Esophagus (tissue), 2 donors: ENCODE measurements at regions not wholly inside any gene's neighbourhood (a gene's known extent, or its start where the extent isn't known, plus 50 kb on each side); places are given as distances from the start of the nearest gene placed in this dataset.

Experiments
- H3K27ac ChIP-seq, 2 donors: one replicate each; pipeline ENCODE4 v1.5.1; 2013; ENCODE audit warnings: low read depth in 2 of 2, mild to moderate bottlenecking in 2 of 2, inconsistent platforms in 1 of 2, low read length in 1 of 2, moderate library complexity in 1 of 2
- H3K27me3 ChIP-seq, 2 donors: one replicate each; pipeline ENCODE4 v1.6.1; 2013; ENCODE audit warnings: low read length in 2 of 2, control low read depth in 1 of 2, mild to moderate bottlenecking in 1 of 2; ENCODE audit not compliant: insufficient read depth in 2 of 2, control insufficient read depth in 1 of 2
- H3K36me3 ChIP-seq, 2 donors: one replicate each; pipeline ENCODE4 v1.6.1; 2013; ENCODE audit warnings: low read length in 1 of 2; ENCODE audit not compliant: control insufficient read depth in 2 of 2, insufficient read depth in 2 of 2
- H3K4me1 ChIP-seq, 2 donors: one replicate each; pipeline ENCODE4 v1.6.1; 2013; ENCODE audit warnings: low read length in 1 of 2; ENCODE audit not compliant: control insufficient read depth in 2 of 2, insufficient read depth in 2 of 2
- H3K4me3 ChIP-seq, 2 donors: one replicate each; pipeline ENCODE4 v1.5.1; 2013; ENCODE audit warnings: low read length in 2 of 2, mild to moderate bottlenecking in 2 of 2, low read depth in 1 of 2, moderate library complexity in 1 of 2
- H3K9me3 ChIP-seq, 2 donors: one replicate each; pipeline ENCODE4 v1.6.1; 2013; ENCODE audit warnings: mild to moderate bottlenecking in 2 of 2, low read depth in 1 of 2, low read length in 1 of 2, moderate library complexity in 1 of 2; ENCODE audit not compliant: control insufficient read depth in 2 of 2, insufficient read depth in 1 of 2
- WGBS, 2 donors: extraction: QIAGEN DNeasy Blood & Tissue Kit; methylation state at CpG; one replicate each; pipeline ENCODE4 v1.1.7; 2013; 5-methylcytosine and 5-hydroxymethylcytosine counted together
- donor health status: healthy with polysubstance abuse.
- donor health status: Bipolar disorder and iron deficiency.

- WGBS, 2 donors: 56 to 95% methylated on average over 1 of the region's 1 CpG
Measured at GRCh38 chr18:1488957-1489356, 584.3 kb downstream of the ADCYAP1 start.

GRCh38 chr18:1495387-1495786, 590.7 kb downstream of the ADCYAP1 start:
- no peaks in the 10 kb centered on the region for H3K4me1 ChIP-seq
- no peak overlapping the region for H3K4me3 ChIP-seq
- peaks cover 3 to 5% of the 10 kb centered on the region in 2 donors for H3K9me3 ChIP-seq
- H3K27ac ChIP-seq: no peak overlapping the region
- WGBS, 2 donors: 78 to 88% methylated on average over 2 of the region's 2 CpGs
- no peaks in the 10 kb centered on the region for H3K27me3 ChIP-seq
- no peaks in the 10 kb centered on the region for H3K36me3 ChIP-seq

More at GRCh38 chr18:1488957-1489356, 584.3 kb downstream of the ADCYAP1 start:
- no peaks in the 10 kb centered on the region for H3K36me3 ChIP-seq
- no peak overlapping the region for H3K4me3 ChIP-seq
- no peaks in the 10 kb centered on the region for H3K4me1 ChIP-seq
- H3K9me3 ChIP-seq: no peaks in the 10 kb centered on the region
- no peak overlapping the region for H3K27ac ChIP-seq
- no peaks in the 10 kb centered on the region for H3K27me3 ChIP-seq

- H3K9me3 ChIP-seq: peaks cover 3 to 5% of the 10 kb centered on the region in 2 donors
Measured at GRCh38 chr18:1496096-1496495, 591.4 kb downstream of the ADCYAP1 start.

GRCh38 chr18:1498216-1498615, 593.5 kb downstream of the ADCYAP1 start:
- 57 to 77% methylated on average over 1 of the region's 1 CpG for WGBS, 2 donors
- Histone ChIP-seq H3K27ac (no peak overlapping the region), H3K4me3 (no peak overlapping the region), H3K36me3 (no peaks in the 10 kb centered on the region), H3K9me3 (peaks cover 3 to 5% of the 10 kb centered on the region in 2 donors), H3K27me3 (no peaks in the 10 kb centered on the region), H3K4me1 (no peaks in the 10 kb centered on the region)

More at GRCh38 chr18:1496096-1496495, 591.4 kb downstream of the ADCYAP1 start:
- Histone ChIP-seq H3K4me1 (no peaks in the 10 kb centered on the region), H3K27me3 (no peaks in the 10 kb centered on the region), H3K4me3 (no peak overlapping the region), H3K27ac (no peak overlapping the region), H3K36me3 (no peaks in the 10 kb centered on the region)
- WGBS, 2 donors: 41 to 59% methylated on average over 4 of the region's 4 CpGs

- Histone ChIP-seq H3K4me3 (no peak overlapping the region), H3K9me3 (peaks cover 3 to 5% of the 10 kb centered on the region in 2 donors), H3K27me3 (no peaks in the 10 kb centered on the region), H3K4me1 (no peaks in the 10 kb centered on the region), H3K27ac (no peak overlapping the region), H3K36me3 (no peaks in the 10 kb centered on the region)
Measured at GRCh38 chr18:1499265-1499664, 594.6 kb downstream of the ADCYAP1 start.

- H3K9me3 ChIP-seq: no peaks in the 10 kb centered on the region
- no peaks in the 10 kb centered on the region for H3K4me1 ChIP-seq
- no peaks in the 10 kb centered on the region for H3K27me3 ChIP-seq
- no peak overlapping the region for H3K27ac ChIP-seq
- 88 to 91% methylated on average over 4 of the region's 4 CpGs for WGBS, 2 donors
- no peak overlapping the region for H3K4me3 ChIP-seq
- H3K36me3 ChIP-seq: no peaks in the 10 kb centered on the region
Measured at GRCh38 chr18:1503847-1504246, 599.2 kb downstream of the ADCYAP1 start.

GRCh38 chr18:1505856-1506255, 601.2 kb downstream of the ADCYAP1 start:
- Histone ChIP-seq H3K27me3 (no peaks in the 10 kb centered on the region), H3K9me3 (no peaks in the 10 kb centered on the region), H3K4me1 (peaks cover 0 to 2% of the 10 kb centered on the region in 2 donors), H3K27ac (no peak overlapping the region), H3K36me3 (no peaks in the 10 kb centered on the region), H3K4me3 (no peak overlapping the region)
- 40 to 76% methylated on average over 1 of the region's 1 CpG for WGBS, 2 donors

- H3K4me3 ChIP-seq: no peak overlapping the region
- 85 to 86% methylated on average over 4 of the region's 4 CpGs for WGBS, 2 donors
- H3K27me3 ChIP-seq: no peaks in the 10 kb centered on the region
- no peaks in the 10 kb centered on the region for H3K36me3 ChIP-seq
- H3K27ac ChIP-seq: no peak overlapping the region
- peaks cover 0 to 2% of the 10 kb centered on the region in 2 donors for H3K4me1 ChIP-seq
- H3K9me3 ChIP-seq: no peaks in the 10 kb centered on the region
Measured at GRCh38 chr18:1510542-1511179, 606.0 kb downstream of the ADCYAP1 start.

GRCh38 chr18:1511619-1512311, 607.1 kb downstream of the ADCYAP1 start:
- Histone ChIP-seq H3K4me3 (no peak overlapping the region), H3K27me3 (no peaks in the 10 kb centered on the region), H3K36me3 (no peaks in the 10 kb centered on the region), H3K4me1 (peaks cover 0 to 2% of the 10 kb centered on the region in 2 donors), H3K9me3 (no peaks in the 10 kb centered on the region), H3K27ac (no peak overlapping the region)
- 53 to 61% methylated on average over 7 of the region's 7 CpGs for WGBS, 2 donors

- H3K36me3 ChIP-seq: no peaks in the 10 kb centered on the region
- H3K27me3 ChIP-seq: no peaks in the 10 kb centered on the region
- H3K4me3 ChIP-seq: no peak overlapping the region
- no peaks in the 10 kb centered on the region for H3K9me3 ChIP-seq
- 37 to 52% methylated on average over 1 of the region's 1 CpG for WGBS, 2 donors
- peaks cover 0 to 2% of the 10 kb centered on the region in 2 donors for H3K4me1 ChIP-seq
- no peak overlapping the region for H3K27ac ChIP-seq
Measured at GRCh38 chr18:1513519-1513918, 608.8 kb downstream of the ADCYAP1 start.
